NB4 (cell line): ENCODE measurements at regions not wholly inside any gene's neighbourhood (a gene's known extent, or its start where the extent isn't known, plus 50 kb on each side); places are given as distances from the start of the nearest gene placed in this dataset.

Experiments
- CTCF ChIP-seq: IDR thresholded peaks from one replicate; pipeline ENCODE4 v1.5.1; 2012; ENCODE audit warnings: low read depth, low read length
- POLR2A ChIP-seq: IDR thresholded peaks from 2 replicates; pipeline ENCODE4 v1.6.1; 2011; ENCODE audit warnings: mild to moderate bottlenecking; ENCODE audit not compliant: insufficient read length; ENCODE audit errors: extremely low read depth

DNA sequence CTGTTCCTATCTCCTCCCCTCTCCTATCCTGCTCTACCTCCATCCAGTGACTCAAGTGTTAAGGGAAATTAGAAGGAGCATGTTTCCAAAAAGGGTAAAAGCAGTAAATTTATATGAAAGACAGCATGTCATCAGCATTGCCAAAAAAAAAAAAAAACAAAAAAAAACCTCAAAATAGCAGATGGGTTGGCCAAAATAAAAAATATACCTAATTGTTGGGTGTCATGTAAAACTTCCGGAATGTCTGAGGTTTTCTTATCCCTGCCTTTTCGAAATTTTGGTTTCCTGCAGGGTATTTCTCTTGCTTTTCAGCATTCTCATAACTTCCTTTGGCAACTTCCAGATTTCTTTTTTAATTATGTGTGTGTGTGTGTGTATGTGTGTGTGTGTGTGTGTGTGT is 241.6 kb upstream of the FN1 start:
- no peak for TF ChIP-seq CTCF
- no peak for TF ChIP-seq POLR2A
